GM23248 (cell line): ENCODE measurements at regions not wholly inside any gene's neighbourhood (a gene's known extent, or its start where the extent isn't known, plus 50 kb on each side); places are given as distances from the start of the nearest gene placed in this dataset.

Experiments used
- DNase-seq: peaks from one replicate; pipeline ENCODE4 v3.0.0-alpha.2; 2015
- H2AFZ ChIP-seq: fragments of 200-600 bp; sonication (generic); 2 replicates; pipeline ENCODE4 v1.6.1; 2016; ENCODE audit warnings: antibody characterized with exemption
- H3F3A ChIP-seq: fragments of 200-600 bp; sonication (generic); 2 replicates; pipeline ENCODE4 v1.6.1; 2016; ENCODE audit warnings: mild to moderate bottlenecking, antibody characterized with exemption, mixed run types; ENCODE audit not compliant: insufficient read depth
- H3K27ac ChIP-seq: fragments of 200-600 bp; sonication (generic); 2 replicates; pipeline ENCODE4 v1.5.1; 2016; ENCODE audit warnings: mild to moderate bottlenecking
- H3K27me3 ChIP-seq: fragments of 200-600 bp; sonication (generic); replicated peaks from 2 replicates; pipeline ENCODE4 v1.6.1; 2016; ENCODE audit warnings: mild to moderate bottlenecking; ENCODE audit not compliant: insufficient read depth
- H3K36me3 ChIP-seq: fragments of 200-600 bp; sonication (generic); 2 replicates; pipeline ENCODE4 v1.6.1; 2016; ENCODE audit warnings: low read depth, mild to moderate bottlenecking
- H3K4me1 ChIP-seq: fragments of 200-600 bp; sonication (generic); 2 replicates; pipeline ENCODE4 v1.6.1; 2016; ENCODE audit warnings: mild to moderate bottlenecking; ENCODE audit not compliant: insufficient read depth
- H3K4me2 ChIP-seq: fragments of 200-600 bp; sonication (generic); one replicate; pipeline ENCODE4 v1.6.1; 2016; ENCODE audit warnings: mild to moderate bottlenecking; ENCODE audit not compliant: unreplicated experiment
- H3K4me3 ChIP-seq: fragments of 200-600 bp; sonication (generic); 2 replicates; pipeline ENCODE4 v1.5.1; 2016; ENCODE audit warnings: mild to moderate bottlenecking
- H3K79me2 ChIP-seq: fragments of 200-600 bp; sonication (generic); 2 replicates; pipeline ENCODE4 v1.6.1; 2016; ENCODE audit warnings: mild to moderate bottlenecking; ENCODE audit not compliant: insufficient read depth
- H3K9ac ChIP-seq: fragments of 200-600 bp; sonication (generic); 2 replicates; pipeline ENCODE4 v1.6.1; 2016; ENCODE audit warnings: mild to moderate bottlenecking
- H3K9me2 ChIP-seq: fragments of 200-600 bp; sonication (generic); 2 replicates; pipeline ENCODE4 v1.6.1; 2016; ENCODE audit warnings: mixed run types, mild to moderate bottlenecking, moderate library complexity; ENCODE audit not compliant: insufficient read depth
- H3K9me3 ChIP-seq: fragments of 200-600 bp; sonication (generic); one replicate; pipeline ENCODE4 v1.6.1; 2017; ENCODE audit warnings: low read depth
- H4K20me1 ChIP-seq: fragments of 200-600 bp; sonication (generic); 2 replicates; pipeline ENCODE4 v1.6.0; 2016; ENCODE audit not compliant: insufficient read depth
- EZH2 ChIP-seq: fragments of 200-600 bp; sonication (generic); IDR thresholded peaks from 2 replicates; pipeline ENCODE4 v1.6.1; 2018; ENCODE audit warnings: antibody characterized with exemption, mild to moderate bottlenecking; ENCODE audit not compliant: insufficient read depth, poor library complexity, severe bottlenecking
- EZH2phosphoT487 ChIP-seq: fragments of 200-600 bp; sonication (generic); IDR thresholded peaks from 2 replicates; pipeline ENCODE4 v1.6.1; 2018; ENCODE audit warnings: antibody characterized with exemption, moderate library complexity, mild to moderate bottlenecking, low read depth; ENCODE audit not compliant: insufficient read depth
- WGBS, 2 experiments: methylation state at CpG; one replicate each; pipeline ENCODE4 v1.1.6; 2015 to 2017; ENCODE audit warnings: low lambda C conversion rate in 2 of 2, low coverage in 1 of 2; ENCODE audit errors: missing lambda C conversion rate in 2 of 2; 5-methylcytosine and 5-hydroxymethylcytosine counted together
- in situ Hi-C: fragments of 300-500 bp; cut with MboI; formaldehyde crosslinking; loops from 2 replicates; pipeline ENCODE4 v1.15.0; 2020

DNA sequence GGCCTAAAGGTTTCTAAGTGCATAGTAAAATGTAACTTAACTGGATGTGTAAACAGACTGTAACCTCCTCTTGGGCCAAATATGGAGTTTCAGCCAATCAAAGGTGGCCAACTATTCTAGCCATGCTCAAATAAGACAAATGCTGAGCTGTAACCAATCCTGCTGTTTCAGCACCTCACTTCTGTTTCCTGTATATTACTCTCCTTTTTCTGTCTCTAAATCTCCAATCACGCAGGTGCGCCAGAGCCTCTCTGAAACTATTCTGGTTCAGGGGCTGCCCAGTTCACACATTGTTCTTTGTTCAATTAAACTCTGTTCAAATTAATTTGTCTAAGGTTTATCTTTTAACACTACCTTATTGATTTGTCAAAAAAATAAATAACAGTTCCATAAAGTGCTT, 532.7 kb upstream of the DCC start:
- Histone ChIP-seq H3K79me2 (no peaks in the 10 kb centered on the region), H3K4me2 (no peak overlapping the region), H3F3A (no peaks in the 10 kb centered on the region), H4K20me1 (no peaks in the 10 kb centered on the region), H3K4me1 (no peaks in the 10 kb centered on the region), H3K27me3 (no peaks in the 10 kb centered on the region), H3K27ac (no peak overlapping the region), H3K9ac (no peak overlapping the region), H3K4me3 (no peak overlapping the region), H2AFZ (no peak overlapping the region), H3K36me3 (no peaks in the 10 kb centered on the region), H3K9me2 (no peaks in the 10 kb centered on the region), H3K9me3 (no peaks in the 10 kb centered on the region)
- TF ChIP-seq EZH2phosphoT487 (no peak), EZH2 (no peak)
- no peak for DNase-seq
- WGBS, 2 experiments = 59 to 64% methylated on average over 2 of the region's 2 CpGs
- in situ Hi-C loops = no loop called here

DNA sequence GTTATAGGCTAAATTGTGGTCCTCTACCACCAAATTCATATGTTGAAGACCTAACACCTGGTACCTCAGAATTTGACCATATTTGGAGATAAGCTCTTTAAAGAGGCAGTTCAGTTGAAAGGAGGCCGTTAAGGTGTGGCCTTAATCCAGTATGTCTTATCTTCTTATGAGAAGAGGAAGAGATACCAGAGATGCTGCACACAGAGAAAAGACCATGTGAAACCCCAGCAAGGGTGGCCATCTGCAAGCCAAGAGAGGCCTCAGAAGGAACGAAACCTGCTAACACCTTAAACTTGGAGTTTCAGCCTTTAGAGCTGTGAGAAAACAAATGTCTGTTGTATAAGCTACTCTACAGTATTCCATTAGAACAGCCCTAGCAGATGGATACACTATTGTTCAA, 528.1 kb upstream of the DCC start:
- no peak for DNase-seq
- TF ChIP-seq EZH2 = no peak
- no peak for TF ChIP-seq EZH2phosphoT487
- in situ Hi-C loops = no loop called here
- Histone ChIP-seq H3K36me3 (no peaks in the 10 kb centered on the region), H3K9me3 (no peaks in the 10 kb centered on the region), H3K27me3 (no peaks in the 10 kb centered on the region), H3K4me2 (no peak overlapping the region), H3K4me1 (no peaks in the 10 kb centered on the region), H3K9ac (no peak overlapping the region), H3F3A (no peaks in the 10 kb centered on the region), H2AFZ (no peak overlapping the region), H3K79me2 (no peaks in the 10 kb centered on the region), H3K4me3 (no peak overlapping the region), H4K20me1 (no peaks in the 10 kb centered on the region), H3K9me2 (no peaks in the 10 kb centered on the region), H3K27ac (no peak overlapping the region)
- 17 to 24% methylated on average over 2 of the region's 2 CpGs for WGBS, 2 experiments

DNA sequence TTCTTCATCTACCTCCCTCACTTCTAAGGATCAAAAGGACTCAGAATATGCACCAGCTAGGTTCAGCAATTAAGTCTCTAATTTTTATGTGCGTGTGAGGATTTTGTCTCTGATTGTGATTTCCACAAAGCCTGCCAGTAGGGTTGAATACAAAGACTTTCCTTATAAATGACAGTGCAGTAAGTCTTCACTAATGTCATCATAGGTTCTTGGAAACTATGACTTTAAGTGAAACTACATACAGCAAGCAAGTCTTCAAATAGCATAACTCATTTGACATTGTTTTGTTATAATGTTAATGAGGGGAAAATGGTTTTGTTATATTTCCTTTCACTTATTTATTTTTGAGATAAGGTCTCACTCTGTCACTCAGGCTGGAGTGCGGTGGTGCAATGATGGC, 526.3 kb upstream of the DCC start:
- Histone ChIP-seq H4K20me1 (no peaks in the 10 kb centered on the region), H3K36me3 (no peaks in the 10 kb centered on the region), H3K27ac (no peak overlapping the region), H3K4me3 (no peak overlapping the region), H2AFZ (no peak overlapping the region), H3K9ac (no peak overlapping the region), H3K79me2 (no peaks in the 10 kb centered on the region), H3K9me2 (no peaks in the 10 kb centered on the region), H3K9me3 (no peaks in the 10 kb centered on the region), H3K4me1 (no peaks in the 10 kb centered on the region), H3K4me2 (no peak overlapping the region), H3K27me3 (no peaks in the 10 kb centered on the region), H3F3A (no peaks in the 10 kb centered on the region)
- TF ChIP-seq EZH2 = no peak
- TF ChIP-seq EZH2phosphoT487 = no peak
- in situ Hi-C loops = no loop called here
- 21 to 31% methylated on average over 2 of the region's 2 CpGs for WGBS, 2 experiments
- no peak for DNase-seq

DNA sequence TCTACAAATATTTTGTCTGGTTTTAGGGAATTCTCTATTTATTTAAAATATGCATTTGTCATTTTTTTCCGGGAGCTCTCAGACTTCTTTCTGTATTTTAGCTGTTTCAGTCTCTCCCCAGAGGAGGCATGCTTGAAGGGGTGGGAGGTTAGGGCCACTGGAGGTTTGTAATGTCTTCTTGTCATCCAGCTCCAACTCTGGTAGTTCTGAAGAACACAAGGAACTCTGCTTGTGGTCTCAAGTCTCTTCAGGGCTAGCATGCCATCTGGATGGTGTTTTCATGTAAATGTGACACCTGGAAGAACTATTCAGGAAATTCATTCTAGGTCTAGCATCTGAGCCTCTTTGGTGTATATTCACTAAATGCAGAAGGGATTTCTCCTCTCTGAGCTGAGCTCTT, 518.4 kb upstream of the DCC start:
- Histone ChIP-seq H3K9me3 (no peaks in the 10 kb centered on the region), H3K27ac (no peak overlapping the region), H3K36me3 (no peaks in the 10 kb centered on the region), H3K9ac (no peak overlapping the region), H3F3A (no peaks in the 10 kb centered on the region), H3K79me2 (no peaks in the 10 kb centered on the region), H3K27me3 (no peaks in the 10 kb centered on the region), H3K4me2 (no peak overlapping the region), H3K4me1 (no peaks in the 10 kb centered on the region), H2AFZ (no peak overlapping the region), H3K4me3 (no peak overlapping the region), H3K9me2 (no peaks in the 10 kb centered on the region), H4K20me1 (no peaks in the 10 kb centered on the region)
- in situ Hi-C loops = no loop called here
- no peak for DNase-seq
- WGBS, 2 experiments = 5 to 6% methylated on average over 1 of the region's 1 CpG
- TF ChIP-seq EZH2 (no peak), EZH2phosphoT487 (no peak)

DNA sequence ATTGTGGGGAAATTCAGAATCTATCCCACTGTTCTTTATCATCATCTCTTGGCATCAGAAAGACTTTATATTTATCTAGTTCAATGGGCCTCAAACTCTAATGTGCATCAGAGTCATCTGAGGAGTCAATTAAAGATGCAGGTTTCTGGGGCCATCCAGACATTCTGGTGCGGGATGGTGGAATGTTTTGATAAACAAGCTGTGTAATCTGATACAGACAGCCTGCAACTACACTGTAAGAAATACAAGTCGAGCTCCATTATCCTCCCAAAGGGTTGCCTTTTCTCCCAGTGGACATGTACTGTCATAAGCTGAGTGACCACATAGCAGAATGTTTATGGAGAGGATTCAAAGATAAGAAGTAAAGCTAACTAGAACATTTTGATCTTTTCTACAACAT, 515.3 kb upstream of the DCC start:
- no peaks in the 10 kb centered on the region for H3F3A ChIP-seq
- H3K27me3 ChIP-seq = no peaks in the 10 kb centered on the region
- H4K20me1 ChIP-seq = no peaks in the 10 kb centered on the region
- no peaks in the 10 kb centered on the region for H3K9me2 ChIP-seq
- no peak overlapping the region for H3K9ac ChIP-seq
- H3K27ac ChIP-seq = no peak overlapping the region
- WGBS, 2 experiments = 3% methylated on average over 2 of the region's 2 CpGs
- H3K79me2 ChIP-seq = no peaks in the 10 kb centered on the region
- in situ Hi-C loops = no loop called here
- H2AFZ ChIP-seq = no peak overlapping the region
- H3K4me3 ChIP-seq = no peak overlapping the region
- no peaks in the 10 kb centered on the region for H3K9me3 ChIP-seq
- H3K36me3 ChIP-seq = no peaks in the 10 kb centered on the region
- TF ChIP-seq EZH2phosphoT487 (no peak), EZH2 (no peak)
- no peak overlapping the region for H3K4me2 ChIP-seq
- H3K4me1 ChIP-seq = no peaks in the 10 kb centered on the region
- no peak for DNase-seq
